Hypothalamus (tissue), 51 donors: ENCODE measurements at regions not wholly inside any gene's neighbourhood (a gene's known extent, or its start where the extent isn't known, plus 50 kb on each side); places are given as distances from the start of the nearest gene placed in this dataset.
"Not testable (repeated sequence)": the region's sequence is repeated elsewhere in the genome, so short reads cannot be mapped to it uniquely, and the experiment has no call there.

ENCODE experiments used
- DNase-seq, 51 donors: peaks; one replicate each; lab custom pipeline; 2025; lab: John Stamatoyannopoulos, UW

GRCh38 chr16:85523602-85524364 is 89.3 kb upstream of the GSE1 start:
- DNase-seq, result no peak

- DNase-seq, result no peak
Observed at GRCh38 chr16:85524365-85524629, 88.8 kb upstream of the GSE1 start.

GRCh38 chr16:85524630-85525419 is 88.3 kb upstream of the GSE1 start:
- DNase-seq, result peak in 22 of 51 donors; percentile 13 to 45 (median 28)

GRCh38 chr16:85525420-85526184 is 87.5 kb upstream of the GSE1 start:
- DNase-seq, result no peak

GRCh38 chr16:85526185-85526974 is 86.7 kb upstream of the GSE1 start:
- no peak for DNase-seq

GRCh38 chr16:85527042-85527766 is 85.9 kb upstream of the GSE1 start:
- no peak for DNase-seq

GRCh38 chr16:85527767-85528297 is 85.3 kb upstream of the GSE1 start:
- no peak for DNase-seq

GRCh38 chr16:85528528-85529387 is 84.4 kb upstream of the GSE1 start:
- no peak for DNase-seq

GRCh38 chr16:85529489-85530369 is 83.4 kb upstream of the GSE1 start:
- no peak for DNase-seq

- no peak for DNase-seq
Observed at GRCh38 chr16:85530370-85530739, 82.8 kb upstream of the GSE1 start.

- DNase-seq, result no peak
Observed at GRCh38 chr16:85531516-85531915, 81.6 kb upstream of the GSE1 start.

- no peak for DNase-seq
Observed at GRCh38 chr16:85532147-85532546, 81.0 kb upstream of the GSE1 start.

GRCh38 chr16:85533593-85533992 is 79.5 kb upstream of the GSE1 start:
- DNase-seq, result not testable (repeated sequence)

- no peak for DNase-seq
Observed at GRCh38 chr16:85534536-85535351, 78.4 kb upstream of the GSE1 start.

- no peak for DNase-seq
Observed at GRCh38 chr16:85535352-85536072, 77.6 kb upstream of the GSE1 start.

- no peak for DNase-seq
Observed at GRCh38 chr16:85536073-85536410, 77.1 kb upstream of the GSE1 start.
